K562 (cell line): ENCODE measurements at regions not wholly inside any gene's neighbourhood (a gene's known extent, or its start where the extent isn't known, plus 50 kb on each side); places are given as distances from the start of the nearest gene placed in this dataset.

Experiments used
- ATAC-seq: fragments of 200-7000 bp; cut with Tn5 transposase; 3 replicates; pipeline ENCODE4 v1.9.1; 2020; ENCODE audit warnings: moderate library complexity
- BruUV-seq: library from RNA; stranded (reverse); fragments of 400-500 nt; replicated peaks from 2 replicates; lab custom pipeline; 2021; lab: Mats Ljungman, UMichigan
- CTCF ChIA-PET: fragments of 300-600 bp; formaldehyde crosslinking; extraction: SDS; loops from one replicate; lab custom pipeline; 2021; ENCODE audit warnings: low intra/inter-chr PET ratio; lab: Yijun Ruan, JAX
- POLR2A ChIA-PET: fragments of 300-600, 350-650 bp; sonication (Branson Sonifier 250); formaldehyde crosslinking; extraction: SDS; loops from one replicate; lab custom pipeline; 2021; ENCODE audit warnings: antibody characterized with exemption, inconsistent platforms; lab: Yijun Ruan, JAX
- DNase-seq, 4 experiments: peaks; one replicate each; pipeline versions ENCODE4 v3.0.0 to v3.0.0-alpha.2; 2011 to 2018; ENCODE audit warnings: low spot score in 3 of 4, mixed read lengths in 3 of 4; ENCODE audit errors: extremely low read depth in 1 of 4
- FAIRE-seq: peaks from 2 replicates; lab custom pipeline; 2011; peaks lifted over from hg19 to GRCh38; lab: Jason Lieb, UNC
- H2AFZ ChIP-seq: 2 replicates; pipeline ENCODE4 v1.6.0; 2011; ENCODE audit warnings: low read depth, low read length, control low read depth, inconsistent platforms
- H3K27ac ChIP-seq: fragments of 200-600 bp; 3 replicates; pipeline ENCODE4 v1.8.0; 2011; ENCODE audit warnings: low read depth, mild to moderate bottlenecking, control low read depth, inconsistent platforms, low read length, moderate library complexity, mixed read lengths; ENCODE audit errors: extremely low read depth
- H3K27me3 ChIP-seq, 2 experiments: fragments of 300-600 bp in 1 of 2; 2 replicates in 1 of 2; 3 replicates in 1 of 2; pipeline versions ENCODE4 v1.6.0 to v1.8.0; 2011; ENCODE audit warnings: inconsistent platforms in 2 of 2, low read length in 2 of 2, mild to moderate bottlenecking in 1 of 2, mixed read lengths in 1 of 2, moderate library complexity in 1 of 2; ENCODE audit not compliant: control insufficient read depth in 2 of 2, insufficient read depth in 2 of 2
- H3K36me3 ChIP-seq: fragments of 300-600 bp; 3 replicates; pipeline ENCODE4 v1.8.0; 2011; ENCODE audit warnings: mild to moderate bottlenecking, low read length, inconsistent platforms; ENCODE audit not compliant: control insufficient read depth, insufficient read depth
- H3K4me1 ChIP-seq, 2 experiments: fragments of 200-600 bp in 1 of 2; replicated peaks in 1 of 2; 2 replicates in 1 of 2; 3 replicates in 1 of 2; pipeline versions ENCODE4 v1.5.1 to v1.8.0; 2011; ENCODE audit warnings: inconsistent platforms in 2 of 2, low read length in 2 of 2, mild to moderate bottlenecking in 1 of 2, mixed read lengths in 1 of 2, moderate library complexity in 1 of 2; ENCODE audit not compliant: control insufficient read depth in 2 of 2, insufficient read depth in 2 of 2
- H3K4me2 ChIP-seq: 2 replicates; pipeline ENCODE4 v1.6.1; 2011; ENCODE audit warnings: low read length, control low read depth, inconsistent platforms, mixed read lengths; ENCODE audit not compliant: insufficient read depth
- H3K4me3 ChIP-seq: fragments of 200-600 bp; sonication (generic), shearing (Covaris generic); 2 replicates; pipeline ENCODE4 v1.5.1; 2016; ENCODE audit warnings: control low read depth, inconsistent platforms
- H3K79me2 ChIP-seq: fragments of 200-600 bp; 3 replicates; pipeline ENCODE4 v1.8.0; 2011; ENCODE audit warnings: low read length, inconsistent platforms; ENCODE audit not compliant: control insufficient read depth, insufficient read depth
- H3K9ac ChIP-seq, 2 experiments: 2 replicates each; pipeline versions ENCODE4 v1.6.0 to v1.6.1; 2011; ENCODE audit warnings: low read depth in 2 of 2, low read length in 2 of 2, control low read depth in 1 of 2, inconsistent platforms in 1 of 2, mild to moderate bottlenecking in 1 of 2, mixed read lengths in 1 of 2; ENCODE audit not compliant: insufficient read depth in 1 of 2
- H3K9me1 ChIP-seq: one replicate; pipeline ENCODE4 v1.6.0; 2011; ENCODE audit warnings: inconsistent platforms, mild to moderate bottlenecking, low read length, moderate library complexity; ENCODE audit not compliant: control insufficient read depth, insufficient read depth
- H3K9me3 ChIP-seq: replicated peaks from 2 replicates; pipeline ENCODE4 v1.5.1; 2011; ENCODE audit warnings: low read depth, low read length, inconsistent platforms; ENCODE audit not compliant: control insufficient read depth, insufficient read depth
- H4K20me1 ChIP-seq: replicated peaks from 2 replicates; pipeline ENCODE4 v1.6.1; 2011; ENCODE audit warnings: low read length, inconsistent platforms, mixed read lengths; ENCODE audit not compliant: control insufficient read depth, insufficient read depth
- CREM ChIP-seq: IDR thresholded peaks from 2 replicates; pipeline ENCODE4 v1.6.1; 2014; ENCODE audit warnings: antibody characterized with exemption, low read depth
- CUX1 ChIP-seq: fragments of 200-800 bp; sonication (Bioruptor generic); IDR thresholded peaks from 2 replicates; pipeline ENCODE4 v1.6.1; 2016; ENCODE audit warnings: missing genetic modification characterization, missing compliant biosample characterization
- ETV6 ChIP-seq, 3 experiments: fragments of 150-350 bp in 1 of 3; sonication (generic) in 1 of 3; formaldehyde crosslinking in 1 of 3; IDR thresholded peaks; 2 replicates each; pipeline versions ENCODE4 v1.6.1 to v1.8.0; 2014 to 2022; ENCODE audit warnings: borderline replicate concordance in 2 of 3, low read depth in 2 of 3, antibody characterized with exemption in 1 of 3, low read length in 1 of 3, mild to moderate bottlenecking in 1 of 3, missing genetic modification reagents in 1 of 3
- HNRNPUL1 ChIP-seq: fragments of 200-400 bp; formaldehyde crosslinking; IDR thresholded peaks from 2 replicates; pipeline ENCODE4 v1.6.1; 2017; ENCODE audit warnings: low read length
- NFATC3 ChIP-seq: fragments of 450-650 bp; IDR thresholded peaks from 2 replicates; pipeline ENCODE4 v1.6.1; 2017; ENCODE audit warnings: mild to moderate bottlenecking
- RUNX1 ChIP-seq: sonication (generic); IDR thresholded peaks from 2 replicates; pipeline ENCODE4 v1.6.1; 2016; ENCODE audit warnings: antibody characterized with exemption, low read depth
- ZNF282 ChIP-seq: sonication (generic); formaldehyde crosslinking; IDR thresholded peaks from 2 replicates; pipeline ENCODE4 v1.8.1; 2023; ENCODE audit warnings: missing genetic modification reagents
- ZNF77 ChIP-seq: fragments of 250-450 bp; sonication (Bioruptor Pico); IDR thresholded peaks from 2 replicates; pipeline ENCODE4 v1.5.0; 2020
- WGBS: fragments of 100-300 bp; shearing (Covaris generic); methylation state at CpG from one replicate; pipeline ENCODE4 v1.1.6; 2016; ENCODE audit warnings: low coverage, mixed read lengths; ENCODE audit not compliant: insufficient coverage; ENCODE audit errors: missing lambda C conversion rate; 5-methylcytosine and 5-hydroxymethylcytosine counted together
- in situ Hi-C: fragments of 300-500 bp; cut with MboI; formaldehyde crosslinking; loops from 4 replicates; pipeline ENCODE4 v1.15.0; 2018; ENCODE audit warnings: inconsistent platforms, mixed read lengths
- intact Hi-C: fragments of 100-400 bp; cut with micrococcal nuclease; formaldehyde crosslinking; loops from 2 replicates; pipeline ENCODE4 v1.14.2; 2022
- TF ChIP-seq, protein P1 (sequence below), 3 experiments: fragments of 200-800 bp in 1 of 3; sonication (Bioruptor generic) in 1 of 3; sonication (generic) in 1 of 3; formaldehyde crosslinking in 1 of 3; IDR thresholded peaks; 2 replicates each; pipeline versions ENCODE4 v1.6.1 to v1.8.0; 2016 to 2022; ENCODE audit warnings: mild to moderate bottlenecking in 2 of 3, missing compliant biosample characterization in 2 of 3, missing genetic modification characterization in 2 of 3, missing genetic modification reagents in 1 of 3
- TF ChIP-seq, protein P2 (sequence below): sonication (generic); formaldehyde crosslinking; IDR thresholded peaks from 2 replicates; pipeline ENCODE4 v1.8.0; 2022; ENCODE audit warnings: mild to moderate bottlenecking, missing genetic modification reagents

DNA sequence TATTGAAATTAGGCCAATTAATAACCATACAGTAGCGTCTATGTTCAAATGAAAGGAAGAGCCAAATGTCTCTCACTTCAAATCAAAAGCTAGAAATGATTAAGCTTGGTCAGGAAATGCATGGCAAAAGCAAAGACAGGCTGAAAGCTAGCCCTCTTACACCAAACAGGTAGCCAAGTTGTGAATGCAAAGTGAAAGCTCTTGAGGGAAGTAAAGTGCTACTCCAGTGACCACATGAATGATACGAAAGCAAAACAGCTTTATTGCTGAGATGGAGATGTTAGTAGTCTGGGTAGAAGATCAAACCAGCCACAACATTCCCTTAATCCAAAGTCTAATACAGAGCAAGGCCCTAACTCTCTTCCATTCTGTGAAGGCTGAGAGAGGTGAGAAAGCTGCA is 123.8 kb downstream of the TEX36 start:
- Histone ChIP-seq H3K4me1 (no peaks in the 10 kb centered on the region), H4K20me1 (no peaks in the 10 kb centered on the region), H2AFZ (no peak overlapping the region), H3K27ac (no peak overlapping the region), H3K4me3 (no peak overlapping the region), H3K9ac (no peak overlapping the region), H3K79me2 (no peaks in the 10 kb centered on the region), H3K36me3 (no peaks in the 10 kb centered on the region), H3K9me1 (no peaks in the 10 kb centered on the region), H3K27me3 (peaks cover 0 to 9% of the 10 kb centered on the region in 2 experiments; a peak in 2 of 5 replicates), H3K9me3 (no peaks in the 10 kb centered on the region), H3K4me2 (no peak overlapping the region)
- ATAC-seq (no peak), DNase-seq (no peak), FAIRE-seq (no peak)
- in situ Hi-C loops (no loop called here), intact Hi-C loops (no loop called here)
- no TSS peak for BruUV-seq
- ChIA-PET CTCF (no interaction called here), POLR2A (interaction anchor here (0.7 kb wide), 1 partner anchor 255 kb away, joined by 3 read pairs; no protein-coding TSS in a partner anchor)
- 0% methylated on average over 2 of the region's 2 CpGs for WGBS
- no peak for TF ChIP-seq CUX1 (CRISPR knock-in tag)
- TF ChIP-seq, protein P1, sequence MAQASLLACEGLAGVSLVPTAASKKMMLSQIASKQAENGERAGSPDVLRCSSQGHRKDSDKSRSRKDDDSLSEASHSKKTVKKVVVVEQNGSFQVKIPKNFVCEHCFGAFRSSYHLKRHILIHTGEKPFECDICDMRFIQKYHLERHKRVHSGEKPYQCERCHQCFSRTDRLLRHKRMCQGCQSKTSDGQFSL (CRISPR knock-in tag; IDR thresholded peaks at IDR 0.05), result no peak
- TF ChIP-seq, protein P1 (tag; IDR thresholded peaks at IDR 0.05), result no peak
- no peak for TF ChIP-seq ETV6 (IDR thresholded peaks at IDR 0.05; ENCODE audit: borderline replicate concordance in 1 of 2, low read depth in 2 of 2, low read length in 1 of 2)
- no peak for TF ChIP-seq ETV6 (CRISPR knock-in tag; IDR thresholded peaks at IDR 0.05; ENCODE audit: borderline replicate concordance)
- TF ChIP-seq CREM, result no peak
- no peak for TF ChIP-seq NFATC3
- TF ChIP-seq ZNF282 (CRISPR knock-in tag), result no peak
- TF ChIP-seq, protein P2, sequence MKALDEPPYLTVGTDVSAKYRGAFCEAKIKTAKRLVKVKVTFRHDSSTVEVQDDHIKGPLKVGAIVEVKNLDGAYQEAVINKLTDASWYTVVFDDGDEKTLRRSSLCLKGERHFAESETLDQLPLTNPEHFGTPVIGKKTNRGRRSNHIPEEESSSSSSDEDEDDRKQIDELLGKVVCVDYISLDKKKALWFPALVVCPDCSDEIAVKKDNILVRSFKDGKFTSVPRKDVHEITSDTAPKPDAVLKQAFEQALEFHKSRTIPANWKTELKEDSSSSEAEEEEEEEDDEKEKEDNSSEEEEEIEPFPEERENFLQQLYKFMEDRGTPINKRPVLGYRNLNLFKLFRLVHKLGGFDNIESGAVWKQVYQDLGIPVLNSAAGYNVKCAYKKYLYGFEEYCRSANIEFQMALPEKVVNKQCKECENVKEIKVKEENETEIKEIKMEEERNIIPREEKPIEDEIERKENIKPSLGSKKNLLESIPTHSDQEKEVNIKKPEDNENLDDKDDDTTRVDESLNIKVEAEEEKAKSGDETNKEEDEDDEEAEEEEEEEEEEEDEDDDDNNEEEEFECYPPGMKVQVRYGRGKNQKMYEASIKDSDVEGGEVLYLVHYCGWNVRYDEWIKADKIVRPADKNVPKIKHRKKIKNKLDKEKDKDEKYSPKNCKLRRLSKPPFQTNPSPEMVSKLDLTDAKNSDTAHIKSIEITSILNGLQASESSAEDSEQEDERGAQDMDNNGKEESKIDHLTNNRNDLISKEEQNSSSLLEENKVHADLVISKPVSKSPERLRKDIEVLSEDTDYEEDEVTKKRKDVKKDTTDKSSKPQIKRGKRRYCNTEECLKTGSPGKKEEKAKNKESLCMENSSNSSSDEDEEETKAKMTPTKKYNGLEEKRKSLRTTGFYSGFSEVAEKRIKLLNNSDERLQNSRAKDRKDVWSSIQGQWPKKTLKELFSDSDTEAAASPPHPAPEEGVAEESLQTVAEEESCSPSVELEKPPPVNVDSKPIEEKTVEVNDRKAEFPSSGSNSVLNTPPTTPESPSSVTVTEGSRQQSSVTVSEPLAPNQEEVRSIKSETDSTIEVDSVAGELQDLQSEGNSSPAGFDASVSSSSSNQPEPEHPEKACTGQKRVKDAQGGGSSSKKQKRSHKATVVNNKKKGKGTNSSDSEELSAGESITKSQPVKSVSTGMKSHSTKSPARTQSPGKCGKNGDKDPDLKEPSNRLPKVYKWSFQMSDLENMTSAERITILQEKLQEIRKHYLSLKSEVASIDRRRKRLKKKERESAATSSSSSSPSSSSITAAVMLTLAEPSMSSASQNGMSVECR (CRISPR knock-in tag), result no peak
- no peak for TF ChIP-seq RUNX1
- no peak for TF ChIP-seq ZNF77 (CRISPR knock-in tag)
- TF ChIP-seq HNRNPUL1, result no peak
